ENCODE measurements at regions not wholly inside any gene's neighbourhood (a gene's known extent, or its start where the extent isn't known, plus 50 kb on each side); places are given as distances from the start of the nearest gene placed in this dataset.

GRCh38 chr5:165094782-165095181 lies 1589.4 kb downstream of the MAT2B start:
- no peak overlapping the region for H3K27ac ChIP-seq
- TF ChIP-seq, protein P1, sequence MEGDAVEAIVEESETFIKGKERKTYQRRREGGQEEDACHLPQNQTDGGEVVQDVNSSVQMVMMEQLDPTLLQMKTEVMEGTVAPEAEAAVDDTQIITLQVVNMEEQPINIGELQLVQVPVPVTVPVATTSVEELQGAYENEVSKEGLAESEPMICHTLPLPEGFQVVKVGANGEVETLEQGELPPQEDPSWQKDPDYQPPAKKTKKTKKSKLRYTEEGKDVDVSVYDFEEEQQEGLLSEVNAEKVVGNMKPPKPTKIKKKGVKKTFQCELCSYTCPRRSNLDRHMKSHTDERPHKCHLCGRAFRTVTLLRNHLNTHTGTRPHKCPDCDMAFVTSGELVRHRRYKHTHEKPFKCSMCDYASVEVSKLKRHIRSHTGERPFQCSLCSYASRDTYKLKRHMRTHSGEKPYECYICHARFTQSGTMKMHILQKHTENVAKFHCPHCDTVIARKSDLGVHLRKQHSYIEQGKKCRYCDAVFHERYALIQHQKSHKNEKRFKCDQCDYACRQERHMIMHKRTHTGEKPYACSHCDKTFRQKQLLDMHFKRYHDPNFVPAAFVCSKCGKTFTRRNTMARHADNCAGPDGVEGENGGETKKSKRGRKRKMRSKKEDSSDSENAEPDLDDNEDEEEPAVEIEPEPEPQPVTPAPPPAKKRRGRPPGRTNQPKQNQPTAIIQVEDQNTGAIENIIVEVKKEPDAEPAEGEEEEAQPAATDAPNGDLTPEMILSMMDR (IDR thresholded peaks at IDR 0.05): no peak
- no peak for DNase-seq (ENCODE audit: low spot score)

DNA sequence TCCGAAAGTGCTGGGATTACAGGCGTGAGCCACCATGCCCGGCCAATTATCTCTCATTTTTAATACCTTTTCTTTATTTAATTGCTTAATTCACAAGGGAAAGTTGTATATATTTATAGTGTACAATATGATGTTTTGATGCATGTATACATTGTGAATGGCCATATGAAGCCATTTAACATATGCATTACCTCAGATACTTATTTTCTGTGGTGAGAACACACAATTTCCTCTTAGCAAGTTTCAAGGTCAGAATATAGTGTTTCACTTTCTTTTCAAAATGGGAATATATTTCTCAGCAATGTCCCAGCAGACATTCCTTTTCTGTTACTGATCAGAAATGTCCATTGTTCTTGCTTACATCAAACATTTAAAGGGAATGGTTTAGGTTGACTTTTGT lies 1596.3 kb downstream of the MAT2B start:
- DNase-seq (ENCODE audit: low spot score): no peak
- Histone ChIP-seq H3K4me3 (no peak overlapping the region), H3K27ac (no peak overlapping the region)
- TF ChIP-seq, protein P1 (IDR thresholded peaks at IDR 0.05): no peak

More at GRCh38 chr5:165094782-165095181, 1589.4 kb downstream of the MAT2B start:
- no peak overlapping the region for H3K4me3 ChIP-seq

DNA sequence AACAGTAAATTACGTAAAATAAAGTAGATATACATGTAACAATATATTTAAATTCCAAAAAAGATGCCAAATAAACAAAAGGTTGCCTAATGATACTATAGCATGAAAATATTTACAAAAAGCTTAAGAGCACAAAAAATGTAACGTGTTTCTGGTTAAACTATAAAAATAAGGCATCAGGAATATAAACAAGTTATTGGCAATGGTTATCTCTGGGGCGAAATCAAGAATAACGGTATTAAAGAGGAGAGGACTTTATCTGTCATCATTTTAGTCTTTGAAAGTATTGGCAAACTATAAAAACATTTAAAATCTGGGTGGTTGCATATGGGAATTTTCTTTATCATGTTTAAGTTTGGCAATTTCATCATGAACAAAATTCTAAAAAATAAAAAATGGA lies 1599.2 kb downstream of the MAT2B start:
- no peak overlapping the region for H3K27ac ChIP-seq
- H3K4me3 ChIP-seq: no peak overlapping the region
- no peak for DNase-seq (ENCODE audit: low spot score)
- TF ChIP-seq, protein P1 (IDR thresholded peaks at IDR 0.05): no peak

DNA sequence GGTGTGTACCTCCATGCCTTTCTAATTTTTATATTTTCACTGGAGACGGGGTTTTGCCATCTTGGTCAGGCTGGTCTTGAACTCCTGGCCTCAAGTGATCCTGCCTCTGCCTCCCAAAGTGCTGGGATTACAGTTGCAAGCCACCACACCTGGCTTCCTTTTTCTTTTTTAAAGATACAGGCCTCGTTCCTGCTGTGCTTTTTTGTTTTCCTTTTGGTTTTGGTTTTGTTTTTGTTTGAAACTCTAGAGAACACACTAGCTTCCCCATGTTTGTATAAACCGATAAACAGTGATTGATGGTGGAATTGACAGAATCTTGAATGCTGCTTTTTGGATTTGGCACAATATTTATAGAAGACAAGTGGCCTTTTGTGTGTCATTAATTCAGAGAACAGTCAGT lies 1603.4 kb downstream of the MAT2B start:
- DNase-seq (ENCODE audit: low spot score): no peak
- TF ChIP-seq, protein P1 (IDR thresholded peaks at IDR 0.05): no peak
- no peak overlapping the region for H3K27ac ChIP-seq
- no peak overlapping the region for H3K4me3 ChIP-seq

DNA sequence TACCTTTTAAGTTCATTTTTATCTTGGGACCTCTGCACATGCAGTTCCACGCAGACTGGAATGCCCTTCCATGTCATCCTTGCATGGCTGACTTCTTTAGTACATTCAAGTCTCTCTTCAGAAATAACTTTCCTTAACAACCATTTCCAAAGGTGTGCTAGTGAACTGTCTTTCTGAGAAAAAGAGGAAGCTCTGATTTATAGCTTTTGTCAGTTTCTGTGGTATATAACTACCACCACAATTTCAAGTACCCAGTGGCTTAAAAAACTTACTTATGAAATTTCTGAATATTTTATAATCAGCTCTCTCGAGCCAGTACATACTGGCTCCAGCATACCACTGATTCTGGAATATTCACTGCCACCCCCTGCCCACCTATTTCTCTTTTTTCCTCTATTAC lies 1613.8 kb downstream of the MAT2B start:
- H3K4me3 ChIP-seq: no peak overlapping the region
- TF ChIP-seq, protein P1 (IDR thresholded peaks at IDR 0.05): no peak
- no peak for DNase-seq (ENCODE audit: low spot score)
- H3K27ac ChIP-seq: no peak overlapping the region

- no peak overlapping the region for H3K27ac ChIP-seq
- H3K4me3 ChIP-seq: no peak overlapping the region
- TF ChIP-seq, protein P1 (IDR thresholded peaks at IDR 0.05): no peak
- DNase-seq (ENCODE audit: low spot score): no peak
Measured at GRCh38 chr5:165126598-165126997, 1621.2 kb downstream of the MAT2B start.

- no peak for DNase-seq (ENCODE audit: low spot score)
- H3K4me3 ChIP-seq: no peak overlapping the region
- H3K27ac ChIP-seq: no peak overlapping the region
- TF ChIP-seq, protein P1 (IDR thresholded peaks at IDR 0.05): no peak
Measured at GRCh38 chr5:165127941-165128340, 1622.5 kb downstream of the MAT2B start.
